Activated naive CD4-positive, alpha-beta T cell treated with anti-CD3 and anti-CD28 coated beads, Interleukin-2, amount 50 U/mL, for 72 hours (primary cell): ENCODE measurements at regions not wholly inside any gene's neighbourhood (a gene's known extent, or its start where the extent isn't known, plus 50 kb on each side); places are given as distances from the start of the nearest gene placed in this dataset.

Source experiments
- ATAC-seq, 2 donors: fragments of 150-1000 bp; cut with Tn5 transposase; 2 replicates each; pipeline ENCODE4 v1.10.0; 2021; ENCODE audit warnings: mild to moderate bottlenecking in 2 of 2, moderate library complexity in 2 of 2
- DNase-seq, 2 donors: peaks; one replicate each; pipeline ENCODE4 v3.0.0; 2021 to 2022; ENCODE audit warnings: low spot score in 2 of 2
- H3K27ac Mint-ChIP-seq, 2 donors: one replicate each; pipeline ENCODE4 v1.8.0; 2022; ENCODE audit warnings: mild to moderate bottlenecking in 2 of 2, mixed read lengths in 2 of 2
- H3K36me3 Mint-ChIP-seq, 2 donors: one replicate each; pipeline ENCODE4 v1.8.0; 2022; ENCODE audit warnings: mixed read lengths in 2 of 2
- H3K9me3 Mint-ChIP-seq, 2 donors: one replicate each; pipeline ENCODE4 v1.8.0; 2022; ENCODE audit warnings: mixed read lengths in 2 of 2

DNA sequence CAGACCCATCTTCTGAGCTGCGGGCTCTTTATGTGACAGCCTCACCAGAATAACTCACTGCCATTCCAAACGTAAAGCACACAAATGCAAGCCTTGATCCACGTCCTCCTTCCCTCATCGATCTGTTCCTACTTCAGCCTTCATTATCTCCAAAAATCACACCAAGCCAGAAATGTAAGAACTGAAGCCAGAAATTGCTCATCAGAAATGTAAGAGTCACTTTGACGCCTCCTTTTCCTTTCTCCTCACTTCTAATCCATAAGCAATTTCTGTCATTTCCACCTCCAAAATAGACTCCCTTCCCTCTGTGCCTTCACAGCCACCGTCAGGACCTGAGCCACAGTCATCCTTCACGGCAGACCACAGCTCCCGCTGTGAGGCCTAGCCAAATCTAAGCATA lies 387.3 kb upstream of the B3GAT1 start:
- no peak for DNase-seq
- Mint-ChIP-seq H3K27ac (no peak overlapping the region), H3K9me3 (no peaks in the 10 kb centered on the region), H3K36me3 (no peaks in the 10 kb centered on the region)
- no peak for ATAC-seq

- no peak for ATAC-seq
Observed at GRCh38 chr11:134797411-134798089, 385.5 kb upstream of the B3GAT1 start.

DNA sequence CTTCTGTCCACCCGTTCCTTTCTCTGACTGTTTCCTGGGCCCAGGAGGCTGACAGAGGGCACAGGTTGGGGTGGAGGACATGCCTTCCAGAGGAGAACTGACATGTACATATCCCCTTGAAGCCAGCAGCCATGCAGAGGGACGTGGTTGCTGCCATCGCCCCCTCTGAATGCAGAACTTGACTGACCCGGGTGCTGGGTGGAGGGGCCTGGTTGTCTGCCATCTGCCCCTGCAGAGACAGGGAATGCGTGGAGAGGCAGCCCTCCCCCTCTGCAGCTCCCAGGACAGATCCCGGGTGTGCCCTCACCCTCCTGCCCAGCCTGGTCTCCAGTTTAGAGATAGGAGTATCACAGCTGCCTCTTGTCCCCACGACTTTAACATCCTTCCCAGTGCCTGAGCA lies 383.0 kb upstream of the B3GAT1 start:
- Mint-ChIP-seq H3K36me3 (no peaks in the 10 kb centered on the region), H3K27ac (no peak overlapping the region), H3K9me3 (no peaks in the 10 kb centered on the region)
- DNase-seq (no peak), ATAC-seq (no peak)

More at GRCh38 chr11:134797411-134798089, 385.5 kb upstream of the B3GAT1 start:
- Mint-ChIP-seq H3K27ac (no peak overlapping the region), H3K36me3 (no peaks in the 10 kb centered on the region), H3K9me3 (no peaks in the 10 kb centered on the region)
- DNase-seq, result no peak

DNA sequence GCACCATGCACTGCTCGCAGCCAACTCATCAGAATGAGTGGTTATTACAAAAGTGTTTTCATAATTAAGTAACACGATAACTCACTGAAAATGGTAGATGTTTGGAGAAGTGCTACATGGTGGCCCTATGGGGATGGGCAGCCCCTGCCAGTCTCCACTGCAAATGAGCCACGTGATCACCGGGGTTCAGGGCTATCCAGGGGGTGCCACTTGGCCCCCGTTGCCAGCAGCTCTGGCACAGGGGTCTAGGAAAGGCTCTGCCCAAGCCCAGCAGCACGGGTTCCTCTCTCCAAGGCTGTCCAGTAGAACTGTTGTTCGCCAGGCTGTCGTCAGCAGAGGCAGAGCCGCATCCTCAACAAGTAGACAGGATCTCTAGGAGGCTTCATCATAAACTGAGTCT lies 382.1 kb upstream of the B3GAT1 start:
- no peak for ATAC-seq
- Mint-ChIP-seq H3K9me3 (no peaks in the 10 kb centered on the region), H3K36me3 (no peaks in the 10 kb centered on the region), H3K27ac (no peak overlapping the region)
- no peak for DNase-seq

DNA sequence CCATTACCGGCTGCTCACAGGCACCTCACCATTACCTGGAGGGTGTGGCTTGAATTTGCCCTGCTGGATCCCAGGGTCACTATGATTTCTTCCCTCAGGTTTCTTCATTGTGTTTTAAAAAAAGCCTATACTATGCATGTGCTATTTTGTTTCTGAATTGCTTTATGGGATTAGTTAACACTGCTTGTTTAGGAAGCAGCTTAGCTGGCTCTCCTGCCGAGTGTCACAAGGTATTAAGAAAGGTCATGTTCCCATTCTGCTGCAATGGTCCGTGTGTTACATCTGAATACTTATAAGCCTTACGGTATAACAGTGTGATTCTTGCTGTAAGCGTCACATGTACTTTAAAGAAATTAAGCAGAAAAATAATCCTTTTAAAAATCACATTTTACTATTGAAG lies 380.6 kb upstream of the B3GAT1 start:
- no peaks in the 10 kb centered on the region for H3K9me3 Mint-ChIP-seq
- no peaks in the 10 kb centered on the region for H3K36me3 Mint-ChIP-seq
- ATAC-seq (no peak), DNase-seq (no peak)
- no peak overlapping the region for H3K27ac Mint-ChIP-seq

DNA sequence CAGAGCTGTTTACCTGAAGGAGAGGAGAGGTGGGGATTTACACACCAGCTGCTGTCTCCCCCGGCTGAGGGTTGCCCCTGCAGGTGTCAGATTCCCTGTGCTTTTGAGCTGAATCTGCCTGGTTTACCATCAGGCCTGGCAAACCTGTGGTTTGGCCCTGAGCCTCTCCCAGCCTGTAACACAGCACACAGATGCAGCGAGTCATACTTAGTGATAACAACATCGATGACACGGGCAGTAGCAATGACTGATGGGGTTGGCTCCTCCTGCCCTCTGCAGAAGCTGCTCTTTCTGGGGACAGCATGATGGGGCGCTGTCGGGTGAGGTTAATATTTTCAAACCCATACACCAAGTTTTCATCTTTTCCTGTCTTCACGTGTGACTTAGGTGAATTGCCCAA lies 380.0 kb upstream of the B3GAT1 start:
- DNase-seq (no peak), ATAC-seq (no peak)
- Mint-ChIP-seq H3K9me3 (no peaks in the 10 kb centered on the region), H3K36me3 (no peaks in the 10 kb centered on the region), H3K27ac (no peak overlapping the region)

DNA sequence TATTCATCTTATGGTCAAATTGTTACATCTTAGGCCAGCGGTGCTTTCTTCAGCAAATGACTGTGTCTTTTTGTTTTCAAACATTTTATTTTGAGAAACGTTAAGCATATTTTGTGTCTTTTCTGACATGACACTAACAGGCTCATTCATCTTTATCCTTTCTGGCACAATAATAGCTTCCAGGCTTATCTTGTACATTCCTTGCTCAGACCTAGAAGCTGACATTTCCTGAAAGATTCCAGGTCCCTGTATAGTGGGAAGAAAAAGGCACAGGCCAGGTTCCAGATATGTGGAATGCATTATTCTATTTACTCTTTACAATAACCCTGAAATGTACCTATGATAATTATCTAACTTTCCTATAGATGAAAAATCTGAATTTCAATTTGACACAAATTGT lies 379.1 kb upstream of the B3GAT1 start:
- no peak for DNase-seq
- H3K27ac Mint-ChIP-seq, result no peak overlapping the region
- no peaks in the 10 kb centered on the region for H3K36me3 Mint-ChIP-seq
- H3K9me3 Mint-ChIP-seq, result no peaks in the 10 kb centered on the region
- no peak for ATAC-seq

GRCh38 chr11:134789104-134789503 lies 377.1 kb upstream of the B3GAT1 start:
- no peaks in the 10 kb centered on the region for H3K36me3 Mint-ChIP-seq
- ATAC-seq, result no peak
- H3K9me3 Mint-ChIP-seq, result no peaks in the 10 kb centered on the region

DNA sequence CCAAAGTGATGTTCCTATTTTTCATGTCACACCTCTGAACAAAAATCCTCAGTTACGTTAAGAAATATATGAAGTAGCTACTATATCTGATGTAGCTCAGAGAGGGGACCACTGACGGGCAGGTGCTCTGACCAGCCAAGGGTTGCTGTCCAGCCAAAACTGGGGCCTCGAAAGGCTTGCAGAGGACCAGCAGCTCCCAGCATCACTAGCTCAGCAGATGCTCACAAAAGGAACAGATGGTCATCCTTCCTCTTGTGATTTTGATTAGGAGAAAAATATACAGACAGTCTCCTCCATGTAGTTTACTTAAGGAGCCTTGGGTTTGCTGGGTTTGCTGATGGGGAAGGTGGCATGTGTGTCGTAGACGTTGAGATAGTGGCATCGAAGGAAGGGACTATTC lies 374.6 kb upstream of the B3GAT1 start:
- H3K27ac Mint-ChIP-seq, result no peak overlapping the region
- ATAC-seq (no peak), DNase-seq (no peak)
- H3K36me3 Mint-ChIP-seq, result no peaks in the 10 kb centered on the region
- no peaks in the 10 kb centered on the region for H3K9me3 Mint-ChIP-seq

More at GRCh38 chr11:134789104-134789503, 377.1 kb upstream of the B3GAT1 start:
- DNase-seq, result no peak
- H3K27ac Mint-ChIP-seq, result no peak overlapping the region

- H3K36me3 Mint-ChIP-seq, result no peaks in the 10 kb centered on the region
- no peak for ATAC-seq
- DNase-seq, result no peak
- no peaks in the 10 kb centered on the region for H3K9me3 Mint-ChIP-seq
- no peak overlapping the region for H3K27ac Mint-ChIP-seq
Observed at GRCh38 chr11:134785660-134786284, 373.7 kb upstream of the B3GAT1 start.

DNA sequence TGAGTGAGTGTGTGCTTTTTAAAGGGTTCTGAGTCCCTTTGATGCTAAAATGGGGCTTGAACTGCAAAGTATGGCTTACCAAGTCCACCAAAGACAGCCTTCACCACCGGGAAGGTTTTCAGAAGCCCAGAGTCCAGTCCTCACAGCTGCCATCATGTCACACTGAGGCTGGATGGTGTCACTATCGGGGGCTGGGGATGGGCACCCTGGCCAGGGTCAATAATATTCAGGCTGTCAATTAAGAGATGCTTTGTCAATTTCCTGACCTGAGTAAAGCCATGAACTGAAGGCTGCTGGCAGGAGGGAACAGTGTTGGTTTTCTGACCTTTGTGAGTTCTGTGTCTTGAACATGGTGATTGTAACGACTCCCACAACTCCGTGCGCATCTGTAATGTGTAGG lies 373.0 kb upstream of the B3GAT1 start:
- Mint-ChIP-seq H3K9me3 (no peaks in the 10 kb centered on the region), H3K36me3 (no peaks in the 10 kb centered on the region), H3K27ac (no peak overlapping the region)
- DNase-seq (no peak), ATAC-seq (no peak)

DNA sequence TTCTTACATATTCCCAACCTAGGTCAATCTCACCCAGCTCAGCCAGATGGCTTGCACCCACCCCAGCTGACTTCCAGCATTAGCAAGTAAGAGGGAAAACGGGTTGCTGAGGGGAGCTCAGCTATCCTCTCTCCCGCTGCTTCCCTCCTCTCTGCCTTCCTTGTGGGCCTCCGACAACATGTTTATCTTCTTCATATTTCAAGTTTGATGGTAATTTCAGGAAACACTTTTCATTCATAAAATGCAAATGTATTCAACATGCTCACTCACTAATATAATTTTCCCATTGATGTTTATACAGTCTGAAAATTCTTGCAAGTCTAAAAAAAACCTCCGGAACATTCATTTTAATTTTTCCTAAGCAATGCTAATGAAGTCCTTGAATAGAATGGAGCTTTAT lies 372.5 kb upstream of the B3GAT1 start:
- no peaks in the 10 kb centered on the region for H3K36me3 Mint-ChIP-seq
- ATAC-seq (no peak), DNase-seq (no peak)
- H3K9me3 Mint-ChIP-seq, result no peaks in the 10 kb centered on the region
- H3K27ac Mint-ChIP-seq, result no peak overlapping the region

- Mint-ChIP-seq H3K9me3 (no peaks in the 10 kb centered on the region), H3K36me3 (no peaks in the 10 kb centered on the region), H3K27ac (no peak overlapping the region)
- ATAC-seq, result no peak
- no peak for DNase-seq
Observed at GRCh38 chr11:134784046-134784445, 372.0 kb upstream of the B3GAT1 start.

- no peak for DNase-seq
- Mint-ChIP-seq H3K9me3 (no peaks in the 10 kb centered on the region), H3K36me3 (no peaks in the 10 kb centered on the region), H3K27ac (no peak overlapping the region)
- no peak for ATAC-seq
Observed at GRCh38 chr11:134783234-134783633, 371.2 kb upstream of the B3GAT1 start.

DNA sequence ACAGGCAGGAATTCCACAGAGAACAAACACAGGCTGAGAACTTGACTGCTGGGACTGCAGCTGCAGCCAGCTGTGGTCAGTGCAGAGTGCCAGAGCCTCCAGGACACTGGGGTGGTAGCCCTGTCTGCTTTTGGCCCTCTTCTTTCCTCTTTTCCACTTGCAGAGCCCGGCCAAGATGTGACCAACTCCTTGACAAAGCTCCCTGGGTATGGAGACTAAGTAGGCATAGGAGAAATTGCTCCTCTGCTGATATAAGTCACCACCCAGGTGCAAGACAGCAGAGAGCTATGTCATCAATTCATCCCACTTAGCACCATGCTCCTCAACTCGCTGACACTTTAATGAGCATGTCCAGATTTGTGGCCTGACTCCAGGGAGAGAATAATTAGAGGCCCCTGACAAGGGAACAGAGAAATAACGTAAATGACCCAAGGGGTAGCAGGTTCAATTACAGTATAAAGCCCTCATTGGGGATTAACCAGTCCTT lies 369.4 kb upstream of the B3GAT1 start:
- no peaks in the 10 kb centered on the region for H3K9me3 Mint-ChIP-seq
- H3K27ac Mint-ChIP-seq, result no peak overlapping the region
- H3K36me3 Mint-ChIP-seq, result no peaks in the 10 kb centered on the region
- no peak for ATAC-seq
- DNase-seq, result no peak

DNA sequence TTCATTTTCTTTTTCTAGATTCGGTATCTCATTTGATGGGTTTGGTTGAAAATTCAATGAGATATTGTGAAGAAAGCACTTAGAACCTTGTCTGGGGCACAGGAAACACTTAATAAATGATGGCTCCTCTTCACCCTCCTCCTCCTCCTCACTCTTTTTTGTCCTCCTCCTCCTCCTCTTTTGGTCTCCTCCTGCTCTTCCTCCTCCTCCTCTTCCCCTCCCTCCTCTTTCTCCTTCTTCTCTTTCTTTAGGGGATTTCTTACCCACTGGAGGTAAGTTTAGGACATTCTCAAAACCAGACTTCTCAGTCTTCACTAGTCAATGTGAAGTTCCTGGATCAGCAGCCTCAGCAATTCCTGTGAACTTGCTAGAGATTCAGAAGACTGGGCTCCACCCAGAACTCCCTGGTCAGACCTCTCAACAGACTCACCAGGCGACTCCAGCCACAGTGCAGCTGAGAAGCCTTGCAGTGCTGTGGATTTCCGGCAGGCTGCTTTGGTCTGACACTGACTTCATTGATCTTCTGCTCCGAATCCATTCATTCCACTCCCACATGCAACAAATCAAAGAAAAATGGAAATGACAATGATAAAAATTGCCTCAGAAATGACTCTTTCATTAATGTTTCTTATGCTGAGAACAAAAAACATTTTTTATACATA lies 368.6 kb upstream of the B3GAT1 start:
- no peaks in the 10 kb centered on the region for H3K36me3 Mint-ChIP-seq
- H3K27ac Mint-ChIP-seq, result peak overlapping the region in 1 of 2 donors; percentile 26
- no peaks in the 10 kb centered on the region for H3K9me3 Mint-ChIP-seq
- DNase-seq, result no peak
- no peak for ATAC-seq

GRCh38 chr11:134779179-134779578 lies 367.1 kb upstream of the B3GAT1 start:
- Mint-ChIP-seq H3K27ac (no peak overlapping the region), H3K9me3 (no peaks in the 10 kb centered on the region), H3K36me3 (no peaks in the 10 kb centered on the region)
- ATAC-seq (no peak), DNase-seq (no peak)

DNA sequence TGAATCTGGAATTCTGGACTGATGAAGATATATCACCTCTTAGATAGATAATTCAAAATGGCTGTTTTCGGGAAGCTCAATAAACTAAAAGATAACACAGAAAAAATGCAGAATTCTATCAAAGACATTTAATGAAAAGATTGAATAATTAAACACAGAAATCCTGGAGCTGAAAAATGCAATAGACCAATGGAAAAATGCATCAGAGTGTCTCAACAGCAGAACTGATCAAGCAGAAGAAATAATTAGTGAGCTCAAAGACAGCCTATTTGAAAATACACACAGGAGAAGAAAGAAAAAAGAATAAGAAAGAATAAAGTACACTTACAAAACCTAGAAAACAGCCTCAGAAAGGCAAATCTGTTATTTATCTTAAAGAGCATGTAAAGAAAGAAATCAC lies 356.4 kb upstream of the B3GAT1 start:
- no peak for DNase-seq
- peaks cover 0 to 26% of the 10 kb centered on the region in 2 donors for H3K36me3 Mint-ChIP-seq
- peaks cover 32 to 33% of the 10 kb centered on the region in 2 donors for H3K9me3 Mint-ChIP-seq
- no peak overlapping the region for H3K27ac Mint-ChIP-seq
- ATAC-seq, result no peak
